Tibial artery (tissue), 4 donors: ENCODE measurements at regions not wholly inside any gene's neighbourhood (a gene's known extent, or its start where the extent isn't known, plus 50 kb on each side); places are given as distances from the start of the nearest gene placed in this dataset.

Source experiments
- DNase-seq, 2 donors: peaks; one replicate each; pipeline ENCODE4 v3.0.0-alpha.2; 2019
- H3K27ac ChIP-seq, 2 donors: fragments of 200-600 bp; sonication (generic) in 1 of 2; 1 replicate in 1 of 2; 2 replicates in 1 of 2; pipeline ENCODE4 v1.5.1; 2018 to 2019; ENCODE audit warnings: mild to moderate bottlenecking in 1 of 2
- H3K27me3 ChIP-seq, 2 donors: fragments of 200-600 bp; sonication (generic) in 1 of 2; one replicate each; pipeline versions ENCODE4 v1.5.1 to v1.6.0; 2016 to 2019
- H3K36me3 ChIP-seq, 3 donors: fragments of 200-600 bp; sonication (generic) in 2 of 3; one replicate each; pipeline ENCODE4 v1.5.1; 2016 to 2019; ENCODE audit warnings: mild to moderate bottlenecking in 2 of 3
- H3K4me1 ChIP-seq, 4 donors: fragments of 200-600 bp; sonication (generic) in 2 of 4; 1 replicate in 3 of 4; 2 replicates in 1 of 4; pipeline ENCODE4 v1.5.1; 2016 to 2019
- H3K4me3 ChIP-seq, 2 donors: fragments of 200-600 bp; sonication (generic) in 1 of 2; 1 replicate in 1 of 2; 2 replicates in 1 of 2; pipeline ENCODE4 v1.5.1; 2018 to 2019; ENCODE audit warnings: mild to moderate bottlenecking in 2 of 2
- H3K9me3 ChIP-seq, 3 donors: fragments of 200-600 bp; sonication (generic) in 1 of 3; one replicate each; pipeline ENCODE4 v1.5.1; 2016 to 2019
- intact Hi-C: fragments of 100-400 bp; cut with DNase I; formaldehyde crosslinking; loops from one replicate; pipeline ENCODE4 v1.15.0; 2023; ENCODE audit warnings: low total_unique reads
- TF ChIP-seq, protein P1 (sequence below), 2 experiments: fragments of 200-600 bp in 1 of 2; fragments of 450-650 bp in 1 of 2; IDR thresholded peaks; one replicate each; pipeline ENCODE4 v1.5.1; 2017 to 2019; ENCODE audit warnings: antibody characterized with exemption in 2 of 2, mild to moderate bottlenecking in 1 of 2, moderate library complexity in 1 of 2

DNA sequence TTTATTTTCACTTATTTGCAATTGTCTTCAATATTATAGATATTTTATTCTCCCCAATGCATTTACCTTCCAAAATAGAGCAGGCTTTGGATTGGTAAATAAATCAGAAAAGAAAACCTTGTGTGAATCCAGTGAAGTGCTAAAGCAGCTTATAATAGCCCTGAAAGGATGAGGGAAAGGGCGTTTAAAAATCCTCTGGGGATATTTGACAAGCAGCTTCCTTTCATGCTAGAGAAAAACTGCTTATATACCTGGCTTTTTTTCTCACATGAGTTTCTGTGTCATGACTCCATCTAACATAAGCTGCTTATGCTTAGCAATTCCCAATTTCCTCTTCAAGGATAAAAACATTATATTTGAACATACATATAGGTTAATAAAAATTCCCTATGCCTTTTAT lies 221.6 kb upstream of the SEMA3E start:
- TF ChIP-seq, protein P1, sequence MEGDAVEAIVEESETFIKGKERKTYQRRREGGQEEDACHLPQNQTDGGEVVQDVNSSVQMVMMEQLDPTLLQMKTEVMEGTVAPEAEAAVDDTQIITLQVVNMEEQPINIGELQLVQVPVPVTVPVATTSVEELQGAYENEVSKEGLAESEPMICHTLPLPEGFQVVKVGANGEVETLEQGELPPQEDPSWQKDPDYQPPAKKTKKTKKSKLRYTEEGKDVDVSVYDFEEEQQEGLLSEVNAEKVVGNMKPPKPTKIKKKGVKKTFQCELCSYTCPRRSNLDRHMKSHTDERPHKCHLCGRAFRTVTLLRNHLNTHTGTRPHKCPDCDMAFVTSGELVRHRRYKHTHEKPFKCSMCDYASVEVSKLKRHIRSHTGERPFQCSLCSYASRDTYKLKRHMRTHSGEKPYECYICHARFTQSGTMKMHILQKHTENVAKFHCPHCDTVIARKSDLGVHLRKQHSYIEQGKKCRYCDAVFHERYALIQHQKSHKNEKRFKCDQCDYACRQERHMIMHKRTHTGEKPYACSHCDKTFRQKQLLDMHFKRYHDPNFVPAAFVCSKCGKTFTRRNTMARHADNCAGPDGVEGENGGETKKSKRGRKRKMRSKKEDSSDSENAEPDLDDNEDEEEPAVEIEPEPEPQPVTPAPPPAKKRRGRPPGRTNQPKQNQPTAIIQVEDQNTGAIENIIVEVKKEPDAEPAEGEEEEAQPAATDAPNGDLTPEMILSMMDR (IDR thresholded peaks at IDR 0.05), result no peak
- intact Hi-C loops, result no loop called here
- no peak overlapping the region for H3K4me3 ChIP-seq
- no peaks in the 10 kb centered on the region for H3K36me3 ChIP-seq
- H3K4me1 ChIP-seq, result no peaks in the 10 kb centered on the region
- H3K27ac ChIP-seq, result no peak overlapping the region
- H3K9me3 ChIP-seq, result no peaks in the 10 kb centered on the region
- DNase-seq, result no peak
- no peaks in the 10 kb centered on the region for H3K27me3 ChIP-seq

DNA sequence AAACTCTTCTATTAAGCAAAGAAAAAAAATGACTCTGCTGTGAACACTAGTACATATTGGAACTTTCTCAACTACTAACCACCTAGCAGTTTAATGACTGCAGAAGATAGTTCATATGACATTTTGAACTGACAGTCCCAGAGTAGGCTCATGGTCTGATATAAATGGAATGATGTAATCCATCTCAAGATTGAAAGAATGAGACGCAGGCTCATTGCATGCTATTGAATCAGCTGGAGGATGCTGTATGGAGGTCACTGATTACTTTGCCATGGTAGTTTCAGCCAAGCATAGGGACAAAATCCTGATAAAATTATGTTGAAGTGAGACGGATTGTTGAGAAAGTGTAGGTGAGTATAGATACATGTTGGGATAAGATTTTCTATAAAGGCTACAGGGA lies 217.6 kb upstream of the SEMA3E start:
- H3K27ac ChIP-seq, result no peak overlapping the region
- intact Hi-C loops, result no loop called here
- no peaks in the 10 kb centered on the region for H3K27me3 ChIP-seq
- no peak overlapping the region for H3K4me3 ChIP-seq
- DNase-seq, result no peak
- no peaks in the 10 kb centered on the region for H3K9me3 ChIP-seq
- TF ChIP-seq, protein P1 (IDR thresholded peaks at IDR 0.05), result no peak
- no peaks in the 10 kb centered on the region for H3K36me3 ChIP-seq
- H3K4me1 ChIP-seq, result no peaks in the 10 kb centered on the region

DNA sequence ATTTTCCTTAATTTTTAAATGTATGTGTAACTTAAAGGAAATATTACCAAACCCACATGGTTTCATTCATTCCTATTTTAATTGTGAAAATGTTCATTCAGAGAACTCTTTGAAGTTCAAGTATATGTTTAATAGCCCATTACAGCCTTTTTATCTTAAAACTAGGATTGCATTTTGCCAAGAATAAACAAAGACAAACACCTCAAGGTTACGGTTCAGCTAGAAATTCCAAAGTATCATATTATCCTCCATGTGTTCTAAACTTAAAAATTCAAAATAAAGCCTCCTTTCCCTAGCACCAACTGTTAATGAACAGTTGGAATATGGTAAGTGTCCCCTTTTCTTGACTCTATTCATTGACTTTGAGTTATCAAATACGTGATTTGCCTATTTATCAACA lies 215.6 kb upstream of the SEMA3E start:
- intact Hi-C loops, result no loop called here
- H3K4me3 ChIP-seq, result no peak overlapping the region
- H3K27me3 ChIP-seq, result no peaks in the 10 kb centered on the region
- H3K27ac ChIP-seq, result no peak overlapping the region
- H3K36me3 ChIP-seq, result no peaks in the 10 kb centered on the region
- TF ChIP-seq, protein P1 (IDR thresholded peaks at IDR 0.05), result no peak
- no peak for DNase-seq
- H3K9me3 ChIP-seq, result no peaks in the 10 kb centered on the region
- H3K4me1 ChIP-seq, result no peaks in the 10 kb centered on the region

DNA sequence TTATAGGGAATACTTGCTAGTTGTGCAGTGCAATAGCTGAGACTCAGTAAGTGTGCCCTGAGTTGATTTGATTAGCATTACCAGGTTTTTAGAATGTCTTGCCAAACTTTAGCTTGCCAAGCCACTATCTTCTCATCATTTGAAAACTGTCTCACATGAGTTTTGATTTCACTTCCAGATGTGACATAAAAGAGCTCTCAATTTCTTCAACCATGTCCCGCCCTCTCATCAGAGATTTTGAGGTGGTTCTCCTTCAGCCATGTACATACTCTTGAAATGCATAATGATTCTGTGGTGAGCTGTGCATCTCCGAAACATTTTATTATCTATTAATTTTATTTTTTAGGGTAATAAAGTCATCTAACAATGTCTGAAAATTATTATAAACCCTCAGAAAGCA lies 215.0 kb upstream of the SEMA3E start:
- intact Hi-C loops, result no loop called here
- Histone ChIP-seq H3K4me1 (no peaks in the 10 kb centered on the region), H3K9me3 (no peaks in the 10 kb centered on the region), H3K4me3 (no peak overlapping the region), H3K27me3 (no peaks in the 10 kb centered on the region), H3K27ac (no peak overlapping the region), H3K36me3 (no peaks in the 10 kb centered on the region)
- DNase-seq, result no peak
- TF ChIP-seq, protein P1 (IDR thresholded peaks at IDR 0.05), result no peak

DNA sequence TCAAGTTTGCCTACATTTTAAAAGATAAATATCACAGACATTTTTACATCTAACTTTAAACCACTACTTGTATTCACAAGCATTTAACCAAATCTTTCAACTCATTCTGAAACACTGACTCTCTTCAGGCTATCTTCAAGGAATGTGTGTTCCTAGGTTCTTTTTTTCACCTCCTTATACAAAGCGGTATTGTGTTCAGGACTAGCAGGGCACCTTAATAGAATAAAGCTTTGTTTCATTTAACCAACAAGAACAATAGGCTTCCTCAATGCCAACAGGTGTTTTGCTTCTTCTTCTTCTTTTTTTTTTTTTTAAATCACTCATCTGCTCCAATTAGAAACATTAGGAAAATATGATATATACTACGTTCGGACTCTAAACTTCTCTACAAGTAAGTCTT lies 212.9 kb upstream of the SEMA3E start:
- H3K36me3 ChIP-seq, result no peaks in the 10 kb centered on the region
- TF ChIP-seq, protein P1 (IDR thresholded peaks at IDR 0.05), result no peak

DNA sequence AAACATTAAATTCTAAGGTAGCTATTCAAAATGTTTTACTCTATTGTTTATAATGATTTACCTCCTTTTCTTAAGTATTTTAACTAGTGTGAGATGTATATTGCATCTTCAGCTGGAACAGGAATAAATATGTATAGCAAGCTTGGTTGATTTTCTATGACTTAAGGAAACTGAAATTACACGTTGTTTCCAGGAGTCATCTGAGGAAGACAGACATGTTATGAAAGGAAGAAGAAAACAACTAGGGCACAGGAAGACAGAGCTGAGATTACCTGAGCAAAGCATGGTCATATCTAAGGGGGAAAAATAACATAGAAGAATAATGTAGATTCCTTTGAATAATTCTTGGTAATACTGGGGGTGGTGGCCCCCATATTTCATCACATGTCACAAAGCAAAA lies 210.9 kb upstream of the SEMA3E start:
- Histone ChIP-seq H3K27ac (no peak overlapping the region), H3K9me3 (no peaks in the 10 kb centered on the region), H3K4me1 (no peaks in the 10 kb centered on the region), H3K36me3 (no peaks in the 10 kb centered on the region), H3K4me3 (no peak overlapping the region), H3K27me3 (no peaks in the 10 kb centered on the region)
- TF ChIP-seq, protein P1 (IDR thresholded peaks at IDR 0.05), result no peak
- intact Hi-C loops, result no loop called here
- DNase-seq, result no peak

More for the DNA sequence above, 212.9 kb upstream of the SEMA3E start:
- H3K4me1 ChIP-seq, result no peaks in the 10 kb centered on the region
- no peaks in the 10 kb centered on the region for H3K27me3 ChIP-seq
- H3K27ac ChIP-seq, result no peak overlapping the region
- no peak overlapping the region for H3K4me3 ChIP-seq
- DNase-seq, result no peak
- intact Hi-C loops, result no loop called here
- no peaks in the 10 kb centered on the region for H3K9me3 ChIP-seq
